Prostate gland (tissue), 2 donors: ENCODE measurements at regions not wholly inside any gene's neighbourhood (a gene's known extent, or its start where the extent isn't known, plus 50 kb on each side); places are given as distances from the start of the nearest gene placed in this dataset.

Source experiments
- DNase-seq: peaks from one replicate; pipeline ENCODE4 v3.0.0-alpha.2; 2019; ENCODE audit warnings: low spot score
- H3K27ac ChIP-seq, 2 donors: fragments of 200-600 bp; sonication (generic); 2 replicates each; pipeline ENCODE4 v1.5.1; 2017 to 2019
- H3K27me3 ChIP-seq: fragments of 200-600 bp; sonication (generic); replicated peaks from 2 replicates; pipeline ENCODE4 v1.5.1; 2019; ENCODE audit not compliant: insufficient read depth
- H3K36me3 ChIP-seq, 2 donors: fragments of 200-600 bp; sonication (generic); 1 replicate in 1 of 2; 2 replicates in 1 of 2; pipeline versions ENCODE4 v1.5.1 to v1.8.1; 2017 to 2019
- H3K4me1 ChIP-seq: fragments of 200-600 bp; sonication (generic); replicated peaks from 2 replicates; pipeline ENCODE4 v1.5.1; 2019
- H3K4me3 ChIP-seq, 2 donors: fragments of 200-600 bp; sonication (generic); 2 replicates each; pipeline ENCODE4 v1.5.1; 2017 to 2019
- H3K9me3 ChIP-seq: fragments of 200-600 bp; sonication (generic); 2 replicates; pipeline ENCODE4 v1.5.1; 2017
- CTCF ChIP-seq, 4 experiments: fragments of 200-600 bp in 2 of 4; fragments of 450-650 bp in 2 of 4; sonication (generic) in 2 of 4; IDR thresholded peaks; 1 replicate in 3 of 4; 2 replicates in 1 of 4; pipeline ENCODE4 v1.5.1; 2016 to 2019; ENCODE audit warnings: antibody characterized with exemption in 4 of 4, mild to moderate bottlenecking in 2 of 4, moderate library complexity in 2 of 4
- POLR2A ChIP-seq: fragments of 450-650 bp; IDR thresholded peaks from one replicate; pipeline ENCODE4 v1.6.1; 2016; ENCODE audit warnings: antibody characterized with exemption, mild to moderate bottlenecking
- POLR2AphosphoS5 ChIP-seq: sonication (generic); formaldehyde crosslinking; IDR thresholded peaks from one replicate; pipeline ENCODE4 v1.6.1; 2017; ENCODE audit warnings: antibody characterized with exemption
- WGBS: methylation state at CpG from one replicate; pipeline ENCODE4 v1.1.5; 2018; 5-methylcytosine and 5-hydroxymethylcytosine counted together
- intact Hi-C: fragments of 100-400 bp; cut with DNase I; formaldehyde crosslinking; loops from one replicate; pipeline ENCODE4 v1.14.2; 2022

GRCh38 chr2:138842341-138842740 lies 62.2 kb upstream of the NXPH2 start:
- no peak overlapping the region for H3K4me3 ChIP-seq
- no peaks in the 10 kb centered on the region for H3K9me3 ChIP-seq
- H3K27ac ChIP-seq: no peak overlapping the region
- no peaks in the 10 kb centered on the region for H3K4me1 ChIP-seq
- no peak for TF ChIP-seq POLR2A
- TF ChIP-seq CTCF (IDR thresholded peaks at IDR 0.05): no peak
- no peak for TF ChIP-seq POLR2AphosphoS5
- no peak for DNase-seq
- 89% methylated on average over 1 of the region's 1 CpG for WGBS
- H3K36me3 ChIP-seq: no peaks in the 10 kb centered on the region
- intact Hi-C loops: no loop called here
- H3K27me3 ChIP-seq: no peaks in the 10 kb centered on the region

- Histone ChIP-seq H3K4me3 (no peak overlapping the region), H3K36me3 (no peaks in the 10 kb centered on the region), H3K27me3 (no peaks in the 10 kb centered on the region), H3K4me1 (no peaks in the 10 kb centered on the region), H3K9me3 (no peaks in the 10 kb centered on the region), H3K27ac (no peak overlapping the region)
- TF ChIP-seq POLR2AphosphoS5 (no peak), CTCF (IDR thresholded peaks at IDR 0.05) (no peak), POLR2A (no peak)
- intact Hi-C loops: no loop called here
- 89% methylated on average over 3 of the region's 3 CpGs for WGBS
- no peak for DNase-seq
Observed at GRCh38 chr2:138841459-138841858, 61.3 kb upstream of the NXPH2 start.

GRCh38 chr2:138838851-138839620 lies 58.8 kb upstream of the NXPH2 start:
- Histone ChIP-seq H3K4me1 (no peaks in the 10 kb centered on the region), H3K27ac (no peak overlapping the region), H3K4me3 (no peak overlapping the region), H3K27me3 (no peaks in the 10 kb centered on the region), H3K36me3 (no peaks in the 10 kb centered on the region), H3K9me3 (no peaks in the 10 kb centered on the region)
- intact Hi-C loops: no loop called here
- TF ChIP-seq POLR2A (no peak), CTCF (IDR thresholded peaks at IDR 0.05) (no peak), POLR2AphosphoS5 (no peak)
- DNase-seq: no peak
- WGBS: 57% methylated on average over 6 of the region's 6 CpGs

- H3K9me3 ChIP-seq: no peaks in the 10 kb centered on the region
- intact Hi-C loops: no loop called here
- H3K27me3 ChIP-seq: no peaks in the 10 kb centered on the region
- no peaks in the 10 kb centered on the region for H3K4me1 ChIP-seq
- TF ChIP-seq POLR2AphosphoS5 (no peak), POLR2A (no peak), CTCF (IDR thresholded peaks at IDR 0.05) (no peak)
- DNase-seq: no peak
- 41% methylated on average over 1 of the region's 1 CpG for WGBS
- H3K4me3 ChIP-seq: no peak overlapping the region
- no peaks in the 10 kb centered on the region for H3K36me3 ChIP-seq
- no peak overlapping the region for H3K27ac ChIP-seq
Observed at GRCh38 chr2:138831691-138832090, 51.5 kb upstream of the NXPH2 start.

- intact Hi-C loops: no loop called here
- no peak overlapping the region for H3K27ac ChIP-seq
- H3K27me3 ChIP-seq: no peaks in the 10 kb centered on the region
- no peak for DNase-seq
- no peaks in the 10 kb centered on the region for H3K4me1 ChIP-seq
- no peaks in the 10 kb centered on the region for H3K36me3 ChIP-seq
- H3K4me3 ChIP-seq: no peak overlapping the region
- no peaks in the 10 kb centered on the region for H3K9me3 ChIP-seq
- WGBS: 54% methylated on average over 2 of the region's 2 CpGs
- TF ChIP-seq CTCF (IDR thresholded peaks at IDR 0.05): no peak
- TF ChIP-seq POLR2AphosphoS5: no peak
- TF ChIP-seq POLR2A: no peak
Observed at GRCh38 chr2:138831154-138831553, 51.0 kb upstream of the NXPH2 start.
